K562 (cell line): ENCODE measurements at regions not wholly inside any gene's neighbourhood (a gene's known extent, or its start where the extent isn't known, plus 50 kb on each side); places are given as distances from the start of the nearest gene placed in this dataset.
A peak's percentile ranks its signal among the peaks of the same experiment; 100 is the strongest.

ENCODE experiments used
- ATAC-seq: fragments of 200-7000 bp; cut with Tn5 transposase; 3 replicates; pipeline ENCODE4 v1.9.1; 2020; ENCODE audit warnings: moderate library complexity
- BruUV-seq: library from RNA; stranded (reverse); fragments of 400-500 nt; replicated peaks from 2 replicates; lab custom pipeline; 2021; lab: Mats Ljungman, UMichigan
- CTCF ChIA-PET: fragments of 300-600 bp; formaldehyde crosslinking; extraction: SDS; loops from one replicate; lab custom pipeline; 2021; ENCODE audit warnings: low intra/inter-chr PET ratio; lab: Yijun Ruan, JAX
- POLR2A ChIA-PET: fragments of 300-600, 350-650 bp; sonication (Branson Sonifier 250); formaldehyde crosslinking; extraction: SDS; loops from one replicate; lab custom pipeline; 2021; ENCODE audit warnings: antibody characterized with exemption, inconsistent platforms; lab: Yijun Ruan, JAX
- DNase-seq, 4 experiments: peaks; one replicate each; pipeline versions ENCODE4 v3.0.0 to v3.0.0-alpha.2; 2011 to 2018; ENCODE audit warnings: low spot score in 3 of 4, mixed read lengths in 3 of 4; ENCODE audit errors: extremely low read depth in 1 of 4
- FAIRE-seq: peaks from 2 replicates; lab custom pipeline; 2011; peaks lifted over from hg19 to GRCh38; lab: Jason Lieb, UNC
- H2AFZ ChIP-seq: 2 replicates; pipeline ENCODE4 v1.6.0; 2011; ENCODE audit warnings: low read depth, low read length, control low read depth, inconsistent platforms
- H3K27ac ChIP-seq: fragments of 200-600 bp; 3 replicates; pipeline ENCODE4 v1.8.0; 2011; ENCODE audit warnings: low read depth, mild to moderate bottlenecking, control low read depth, inconsistent platforms, low read length, moderate library complexity, mixed read lengths; ENCODE audit errors: extremely low read depth
- H3K27me3 ChIP-seq, 2 experiments: fragments of 300-600 bp in 1 of 2; 2 replicates in 1 of 2; 3 replicates in 1 of 2; pipeline versions ENCODE4 v1.6.0 to v1.8.0; 2011; ENCODE audit warnings: inconsistent platforms in 2 of 2, low read length in 2 of 2, mild to moderate bottlenecking in 1 of 2, mixed read lengths in 1 of 2, moderate library complexity in 1 of 2; ENCODE audit not compliant: control insufficient read depth in 2 of 2, insufficient read depth in 2 of 2
- H3K36me3 ChIP-seq: fragments of 300-600 bp; 3 replicates; pipeline ENCODE4 v1.8.0; 2011; ENCODE audit warnings: mild to moderate bottlenecking, low read length, inconsistent platforms; ENCODE audit not compliant: control insufficient read depth, insufficient read depth
- H3K4me1 ChIP-seq, 2 experiments: fragments of 200-600 bp in 1 of 2; replicated peaks in 1 of 2; 2 replicates in 1 of 2; 3 replicates in 1 of 2; pipeline versions ENCODE4 v1.5.1 to v1.8.0; 2011; ENCODE audit warnings: inconsistent platforms in 2 of 2, low read length in 2 of 2, mild to moderate bottlenecking in 1 of 2, mixed read lengths in 1 of 2, moderate library complexity in 1 of 2; ENCODE audit not compliant: control insufficient read depth in 2 of 2, insufficient read depth in 2 of 2
- H3K4me2 ChIP-seq: 2 replicates; pipeline ENCODE4 v1.6.1; 2011; ENCODE audit warnings: low read length, control low read depth, inconsistent platforms, mixed read lengths; ENCODE audit not compliant: insufficient read depth
- H3K4me3 ChIP-seq: fragments of 200-600 bp; sonication (generic), shearing (Covaris generic); 2 replicates; pipeline ENCODE4 v1.5.1; 2016; ENCODE audit warnings: control low read depth, inconsistent platforms
- H3K79me2 ChIP-seq: fragments of 200-600 bp; 3 replicates; pipeline ENCODE4 v1.8.0; 2011; ENCODE audit warnings: low read length, inconsistent platforms; ENCODE audit not compliant: control insufficient read depth, insufficient read depth
- H3K9ac ChIP-seq, 2 experiments: 2 replicates each; pipeline versions ENCODE4 v1.6.0 to v1.6.1; 2011; ENCODE audit warnings: low read depth in 2 of 2, low read length in 2 of 2, control low read depth in 1 of 2, inconsistent platforms in 1 of 2, mild to moderate bottlenecking in 1 of 2, mixed read lengths in 1 of 2; ENCODE audit not compliant: insufficient read depth in 1 of 2
- H3K9me1 ChIP-seq: one replicate; pipeline ENCODE4 v1.6.0; 2011; ENCODE audit warnings: inconsistent platforms, mild to moderate bottlenecking, low read length, moderate library complexity; ENCODE audit not compliant: control insufficient read depth, insufficient read depth
- H3K9me3 ChIP-seq: replicated peaks from 2 replicates; pipeline ENCODE4 v1.5.1; 2011; ENCODE audit warnings: low read depth, low read length, inconsistent platforms; ENCODE audit not compliant: control insufficient read depth, insufficient read depth
- H4K20me1 ChIP-seq: replicated peaks from 2 replicates; pipeline ENCODE4 v1.6.1; 2011; ENCODE audit warnings: low read length, inconsistent platforms, mixed read lengths; ENCODE audit not compliant: control insufficient read depth, insufficient read depth
- CEBPG ChIP-seq, 3 experiments: fragments of 200-800 bp in 1 of 3; sonication (Bioruptor generic) in 1 of 3; sonication (generic) in 1 of 3; formaldehyde crosslinking in 1 of 3; IDR thresholded peaks in 2 of 3; conservative IDR thresholded peaks in 1 of 3; 2 replicates each; pipeline versions ENCODE4 v1.6.1 to v1.8.0; 2016 to 2022; ENCODE audit warnings: missing compliant biosample characterization in 2 of 3, missing genetic modification characterization in 2 of 3, mild to moderate bottlenecking in 1 of 3, missing genetic modification reagents in 1 of 3
- RBFOX2 ChIP-seq: fragments of 200-400 bp; formaldehyde crosslinking; IDR thresholded peaks from 2 replicates; pipeline ENCODE4 v1.6.1; 2017; ENCODE audit warnings: low read depth, mild to moderate bottlenecking, low read length, moderate library complexity
- SMARCB1 ChIP-seq: IDR thresholded peaks from 2 replicates; pipeline ENCODE4 v1.6.1; 2011; ENCODE audit warnings: improper control_type of control experiment, low read depth; ENCODE audit not compliant: insufficient read length
- TRIM24 ChIP-seq, 2 experiments: fragments of 450-650 bp; IDR thresholded peaks; 2 replicates each; pipeline ENCODE4 v1.6.1; 2016
- ZNF695 ChIP-seq: fragments of 450-650 bp; formaldehyde crosslinking; IDR thresholded peaks from 2 replicates; pipeline ENCODE4 v1.4.0; 2020; ENCODE audit warnings: mild to moderate bottlenecking, moderate library complexity
- WGBS: fragments of 100-300 bp; shearing (Covaris generic); methylation state at CpG from one replicate; pipeline ENCODE4 v1.1.6; 2016; ENCODE audit warnings: low coverage, mixed read lengths; ENCODE audit not compliant: insufficient coverage; ENCODE audit errors: missing lambda C conversion rate; 5-methylcytosine and 5-hydroxymethylcytosine counted together
- in situ Hi-C: fragments of 300-500 bp; cut with MboI; formaldehyde crosslinking; loops from 4 replicates; pipeline ENCODE4 v1.15.0; 2018; ENCODE audit warnings: inconsistent platforms, mixed read lengths
- intact Hi-C: fragments of 100-400 bp; cut with micrococcal nuclease; formaldehyde crosslinking; loops from 2 replicates; pipeline ENCODE4 v1.14.2; 2022
- TF ChIP-seq, protein P1 (sequence below), 2 experiments: fragments of 450-650 bp in 1 of 2; sonication (generic) in 1 of 2; formaldehyde crosslinking in 1 of 2; IDR thresholded peaks in 1 of 2; conservative IDR thresholded peaks in 1 of 2; 2 replicates each; pipeline versions ENCODE4 v1.6.1 to v1.8.1; 2016 to 2023; ENCODE audit warnings: mild to moderate bottlenecking in 2 of 2, moderate library complexity in 2 of 2, inconsistent platforms in 1 of 2, missing genetic modification reagents in 1 of 2
- TF ChIP-seq, protein P2 (sequence below): fragments of 450-650 bp; formaldehyde crosslinking; IDR thresholded peaks from 2 replicates; pipeline ENCODE4 v1.4.0; 2022; ENCODE audit warnings: missing genetic modification characterization
- TF ChIP-seq, protein P3 (sequence below): sonication (generic); formaldehyde crosslinking; IDR thresholded peaks from 2 replicates; pipeline ENCODE4 v1.8.1; 2023; ENCODE audit warnings: mild to moderate bottlenecking, missing genetic modification reagents
- TF ChIP-seq, protein P4 (sequence below): fragments of 450-650 bp; IDR thresholded peaks from 2 replicates; pipeline ENCODE4 v1.6.1; 2016; ENCODE audit warnings: low read depth

DNA sequence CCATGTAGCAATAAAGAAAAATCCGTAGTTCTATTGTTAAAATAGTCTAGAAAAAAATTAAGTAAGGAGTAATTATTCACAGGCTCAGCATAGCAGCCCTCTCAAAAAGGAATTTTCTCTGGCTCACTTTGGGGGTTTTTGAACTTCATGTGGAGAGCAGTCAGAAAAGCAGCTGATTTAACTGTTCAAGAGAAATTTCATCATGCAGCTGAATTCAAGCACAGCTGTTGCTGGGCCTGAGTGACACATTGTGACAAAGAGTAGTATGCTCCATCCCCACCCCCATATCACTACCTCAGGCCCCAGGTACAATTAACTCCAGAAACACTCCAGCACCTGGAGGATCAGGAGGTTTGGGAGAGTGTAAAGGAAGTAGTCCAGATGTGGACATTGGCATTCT, 272.1 kb downstream of the FAM76B start:
- H3K36me3 ChIP-seq = no peaks in the 10 kb centered on the region
- no peak overlapping the region for H3K9ac ChIP-seq
- H3K79me2 ChIP-seq = no peaks in the 10 kb centered on the region
- DNase-seq = no peak
- no peak overlapping the region for H3K4me3 ChIP-seq
- no peak overlapping the region for H2AFZ ChIP-seq
- in situ Hi-C loops (no loop called here), intact Hi-C loops (no loop called here)
- no peaks in the 10 kb centered on the region for H4K20me1 ChIP-seq
- POLR2A ChIA-PET = interaction anchor here (1.3 to 2.1 kb wide), 2 partner anchors 9 to 25 kb away, joined by 5 to 8 read pairs; no protein-coding TSS in a partner anchor
- CTCF ChIA-PET = no interaction called here
- FAIRE-seq = no peak
- no peak overlapping the region for H3K27ac ChIP-seq
- 0% methylated on average over 1 of the region's 1 CpG for WGBS
- no TSS peak for BruUV-seq
- no peaks in the 10 kb centered on the region for H3K9me1 ChIP-seq
- H3K4me2 ChIP-seq = no peak overlapping the region
- no peaks in the 10 kb centered on the region for H3K9me3 ChIP-seq
- H3K4me1 ChIP-seq = peaks cover 0 to 2% of the 10 kb centered on the region in 2 experiments; a peak in 3 of 5 replicates
- H3K27me3 ChIP-seq = no peaks in the 10 kb centered on the region; a peak in 2 of 5 replicates
- no peak for ATAC-seq
- no peak for TF ChIP-seq ZNF695 (CRISPR knock-in tag)
- TF ChIP-seq, protein P1, sequence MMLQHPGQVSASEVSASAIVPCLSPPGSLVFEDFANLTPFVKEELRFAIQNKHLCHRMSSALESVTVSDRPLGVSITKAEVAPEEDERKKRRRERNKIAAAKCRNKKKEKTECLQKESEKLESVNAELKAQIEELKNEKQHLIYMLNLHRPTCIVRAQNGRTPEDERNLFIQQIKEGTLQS (IDR thresholded peaks at IDR 0.05) = peak; percentile 58; the same call in 1 of the 2 replicates
- TF ChIP-seq, protein P1 (CRISPR knock-in tag; conservative IDR thresholded peaks at IDR 0.05) = no peak
- TF ChIP-seq, protein P2, sequence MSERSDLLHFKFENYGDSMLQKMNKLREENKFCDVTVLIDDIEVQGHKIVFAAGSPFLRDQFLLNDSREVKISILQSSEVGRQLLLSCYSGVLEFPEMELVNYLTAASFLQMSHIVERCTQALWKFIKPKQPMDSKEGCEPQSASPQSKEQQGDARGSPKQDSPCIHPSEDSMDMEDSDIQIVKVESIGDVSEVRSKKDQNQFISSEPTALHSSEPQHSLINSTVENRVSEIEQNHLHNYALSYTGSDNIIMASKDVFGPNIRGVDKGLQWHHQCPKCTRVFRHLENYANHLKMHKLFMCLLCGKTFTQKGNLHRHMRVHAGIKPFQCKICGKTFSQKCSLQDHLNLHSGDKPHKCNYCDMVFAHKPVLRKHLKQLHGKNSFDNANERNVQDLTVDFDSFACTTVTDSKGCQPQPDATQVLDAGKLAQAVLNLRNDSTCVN (CRISPR knock-in tag) = no peak
- TF ChIP-seq SMARCB1 = no peak
- no peak for TF ChIP-seq RBFOX2
- TF ChIP-seq TRIM24 (IDR thresholded peaks at IDR 0.05) = peak in 1 of 2 experiments; percentile 22; a peak in 1 of 4 replicates
- no peak for TF ChIP-seq CEBPG (CRISPR knock-in tag; IDR thresholded peaks at IDR 0.05)
- peak; percentile 48 to 71; a peak in 3 of 4 replicates for TF ChIP-seq CEBPG (tag; conservative IDR thresholded peaks at IDR 0.05 in 1 of 2, IDR thresholded peaks at IDR 0.05 in 1 of 2)
- TF ChIP-seq, protein P3, sequence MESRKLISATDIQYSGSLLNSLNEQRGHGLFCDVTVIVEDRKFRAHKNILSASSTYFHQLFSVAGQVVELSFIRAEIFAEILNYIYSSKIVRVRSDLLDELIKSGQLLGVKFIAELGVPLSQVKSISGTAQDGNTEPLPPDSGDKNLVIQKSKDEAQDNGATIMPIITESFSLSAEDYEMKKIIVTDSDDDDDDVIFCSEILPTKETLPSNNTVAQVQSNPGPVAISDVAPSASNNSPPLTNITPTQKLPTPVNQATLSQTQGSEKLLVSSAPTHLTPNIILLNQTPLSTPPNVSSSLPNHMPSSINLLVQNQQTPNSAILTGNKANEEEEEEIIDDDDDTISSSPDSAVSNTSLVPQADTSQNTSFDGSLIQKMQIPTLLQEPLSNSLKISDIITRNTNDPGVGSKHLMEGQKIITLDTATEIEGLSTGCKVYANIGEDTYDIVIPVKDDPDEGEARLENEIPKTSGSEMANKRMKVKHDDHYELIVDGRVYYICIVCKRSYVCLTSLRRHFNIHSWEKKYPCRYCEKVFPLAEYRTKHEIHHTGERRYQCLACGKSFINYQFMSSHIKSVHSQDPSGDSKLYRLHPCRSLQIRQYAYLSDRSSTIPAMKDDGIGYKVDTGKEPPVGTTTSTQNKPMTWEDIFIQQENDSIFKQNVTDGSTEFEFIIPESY (CRISPR knock-in tag) = no peak
- TF ChIP-seq, protein P4, sequence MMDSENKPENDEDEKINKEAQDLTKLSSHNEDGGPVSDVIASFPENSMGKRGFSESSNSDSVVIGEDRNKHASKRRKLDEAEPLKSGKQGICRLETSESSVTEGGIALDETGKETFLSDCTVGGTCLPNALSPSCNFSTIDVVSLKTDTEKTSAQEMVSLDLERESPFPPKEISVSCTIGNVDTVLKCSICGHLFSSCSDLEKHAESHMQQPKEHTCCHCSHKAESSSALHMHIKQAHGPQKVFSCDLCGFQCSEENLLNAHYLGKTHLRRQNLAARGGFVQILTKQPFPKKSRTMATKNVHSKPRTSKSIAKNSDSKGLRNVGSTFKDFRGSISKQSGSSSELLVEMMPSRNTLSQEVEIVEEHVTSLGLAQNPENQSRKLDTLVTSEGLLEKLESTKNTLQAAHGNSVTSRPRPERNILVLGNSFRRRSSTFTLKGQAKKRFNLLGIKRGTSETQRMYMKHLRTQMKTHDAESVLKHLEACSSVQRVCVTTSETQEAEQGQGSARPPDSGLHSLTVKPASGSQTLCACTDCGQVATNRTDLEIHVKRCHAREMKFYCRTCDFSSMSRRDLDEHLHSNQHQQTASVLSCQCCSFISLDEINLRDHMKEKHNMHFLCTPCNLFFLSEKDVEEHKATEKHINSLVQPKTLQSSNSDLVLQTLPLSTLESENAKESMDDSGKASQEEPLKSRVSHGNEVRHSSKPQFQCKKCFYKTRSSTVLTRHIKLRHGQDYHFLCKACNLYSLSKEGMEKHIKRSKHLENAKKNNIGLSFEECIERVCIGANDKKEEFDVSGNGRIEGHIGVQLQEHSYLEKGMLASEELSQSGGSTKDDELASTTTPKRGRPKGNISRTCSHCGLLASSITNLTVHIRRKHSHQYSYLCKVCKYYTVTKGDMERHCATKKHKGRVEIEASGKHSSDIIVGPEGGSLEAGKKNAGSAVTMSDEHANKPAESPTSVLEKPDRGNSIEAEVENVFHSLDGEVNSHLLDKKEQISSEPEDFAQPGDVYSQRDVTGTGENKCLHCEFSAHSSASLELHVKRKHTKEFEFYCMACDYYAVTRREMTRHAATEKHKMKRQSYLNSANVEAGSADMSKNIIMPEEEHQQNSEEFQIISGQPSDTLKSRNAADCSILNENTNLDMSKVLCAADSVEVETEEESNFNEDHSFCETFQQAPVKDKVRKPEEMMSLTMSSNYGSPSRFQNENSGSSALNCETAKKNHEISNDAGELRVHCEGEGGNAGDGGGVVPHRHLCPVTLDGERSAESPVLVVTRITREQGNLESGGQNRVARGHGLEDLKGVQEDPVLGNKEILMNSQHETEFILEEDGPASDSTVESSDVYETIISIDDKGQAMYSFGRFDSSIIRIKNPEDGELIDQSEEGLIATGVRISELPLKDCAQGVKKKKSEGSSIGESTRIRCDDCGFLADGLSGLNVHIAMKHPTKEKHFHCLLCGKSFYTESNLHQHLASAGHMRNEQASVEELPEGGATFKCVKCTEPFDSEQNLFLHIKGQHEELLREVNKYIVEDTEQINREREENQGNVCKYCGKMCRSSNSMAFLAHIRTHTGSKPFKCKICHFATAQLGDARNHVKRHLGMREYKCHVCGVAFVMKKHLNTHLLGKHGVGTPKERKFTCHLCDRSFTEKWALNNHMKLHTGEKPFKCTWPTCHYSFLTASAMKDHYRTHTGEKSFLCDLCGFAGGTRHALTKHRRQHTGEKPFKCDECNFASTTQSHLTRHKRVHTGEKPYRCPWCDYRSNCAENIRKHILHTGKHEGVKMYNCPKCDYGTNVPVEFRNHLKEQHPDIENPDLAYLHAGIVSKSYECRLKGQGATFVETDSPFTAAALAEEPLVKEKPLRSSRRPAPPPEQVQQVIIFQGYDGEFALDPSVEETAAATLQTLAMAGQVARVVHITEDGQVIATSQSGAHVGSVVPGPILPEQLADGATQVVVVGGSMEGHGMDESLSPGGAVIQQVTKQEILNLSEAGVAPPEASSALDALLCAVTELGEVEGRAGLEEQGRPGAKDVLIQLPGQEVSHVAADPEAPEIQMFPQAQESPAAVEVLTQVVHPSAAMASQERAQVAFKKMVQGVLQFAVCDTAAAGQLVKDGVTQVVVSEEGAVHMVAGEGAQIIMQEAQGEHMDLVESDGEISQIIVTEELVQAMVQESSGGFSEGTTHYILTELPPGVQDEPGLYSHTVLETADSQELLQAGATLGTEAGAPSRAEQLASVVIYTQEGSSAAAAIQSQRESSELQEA = no peak
